DMS 273 treated with DMSO at 0.1 percent for 48 hours (cell line): ENCODE measurements at regions not wholly inside any gene's neighbourhood (a gene's known extent, or its start where the extent isn't known, plus 50 kb on each side); places are given as distances from the start of the nearest gene placed in this dataset.

Experiments used
- DNase-seq: peaks from one replicate; lab custom pipeline; 2025; lab: John Stamatoyannopoulos, UW

- no peak for DNase-seq
These were observed 51.0 kb upstream of the LPP start for GRCh38 chr3:188102861-188103547.

GRCh38 chr3:188104050-188104449 is 49.9 kb upstream of the LPP start:
- no peak for DNase-seq
